Keratinocyte (primary cell): ENCODE measurements at regions not wholly inside any gene's neighbourhood (a gene's known extent, or its start where the extent isn't known, plus 50 kb on each side); places are given as distances from the start of the nearest gene placed in this dataset.

Source experiments
- EZH2 ChIP-seq: IDR thresholded peaks from one replicate; pipeline ENCODE4 v1.6.1; 2012; ENCODE audit warnings: inconsistent platforms, mild to moderate bottlenecking, low read length, moderate library complexity
- TF ChIP-seq, protein P1 (sequence below), 3 experiments: IDR thresholded peaks in 1 of 3; conservative IDR thresholded peaks in 1 of 3; optimal IDR thresholded peaks in 1 of 3; 2 replicates in 2 of 3; 3 replicates in 1 of 3; pipeline versions ENCODE3 to v1.5.1; 2011; ENCODE audit warnings: low read length in 3 of 3, mild to moderate bottlenecking in 3 of 3, moderate library complexity in 2 of 3, control low read depth in 1 of 3, inconsistent platforms in 1 of 3; ENCODE audit not compliant: insufficient read depth in 2 of 3; ENCODE audit errors: extremely low read depth in 1 of 3

GRCh38 chr5:115433918-115434317 is 110.7 kb downstream of the FEM1C start:
- TF ChIP-seq, protein P1, sequence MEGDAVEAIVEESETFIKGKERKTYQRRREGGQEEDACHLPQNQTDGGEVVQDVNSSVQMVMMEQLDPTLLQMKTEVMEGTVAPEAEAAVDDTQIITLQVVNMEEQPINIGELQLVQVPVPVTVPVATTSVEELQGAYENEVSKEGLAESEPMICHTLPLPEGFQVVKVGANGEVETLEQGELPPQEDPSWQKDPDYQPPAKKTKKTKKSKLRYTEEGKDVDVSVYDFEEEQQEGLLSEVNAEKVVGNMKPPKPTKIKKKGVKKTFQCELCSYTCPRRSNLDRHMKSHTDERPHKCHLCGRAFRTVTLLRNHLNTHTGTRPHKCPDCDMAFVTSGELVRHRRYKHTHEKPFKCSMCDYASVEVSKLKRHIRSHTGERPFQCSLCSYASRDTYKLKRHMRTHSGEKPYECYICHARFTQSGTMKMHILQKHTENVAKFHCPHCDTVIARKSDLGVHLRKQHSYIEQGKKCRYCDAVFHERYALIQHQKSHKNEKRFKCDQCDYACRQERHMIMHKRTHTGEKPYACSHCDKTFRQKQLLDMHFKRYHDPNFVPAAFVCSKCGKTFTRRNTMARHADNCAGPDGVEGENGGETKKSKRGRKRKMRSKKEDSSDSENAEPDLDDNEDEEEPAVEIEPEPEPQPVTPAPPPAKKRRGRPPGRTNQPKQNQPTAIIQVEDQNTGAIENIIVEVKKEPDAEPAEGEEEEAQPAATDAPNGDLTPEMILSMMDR (optimal IDR thresholded peaks at IDR 0.05 in 1 of 3, IDR thresholded peaks at IDR 0.05 in 1 of 3, conservative IDR thresholded peaks at IDR 0.05 in 1 of 3; ENCODE audit: extremely low read depth in 1 of 3, insufficient read depth in 2 of 3, low read length in 3 of 3): no peak
- TF ChIP-seq EZH2: no peak
